Activated naive CD8-positive, alpha-beta T cell treated with anti-CD3 and anti-CD28 coated beads, Interleukin-2, amount 10 ng/mL, durations not matched to agents 7 days and 5 days (primary cell): ENCODE measurements at regions not wholly inside any gene's neighbourhood (a gene's known extent, or its start where the extent isn't known, plus 50 kb on each side); places are given as distances from the start of the nearest gene placed in this dataset.

Source experiments
- ATAC-seq: fragments of 150-1000 bp; cut with Tn5 transposase; one replicate; pipeline ENCODE4 v1.10.0; 2021; ENCODE audit warnings: low read depth, moderate library complexity
- POLR2A ChIA-PET: fragments of 350-600 bp; sonication (Branson Sonifier 250); formaldehyde crosslinking; loops from one replicate; lab custom pipeline; 2021; ENCODE audit warnings: antibody characterized with exemption; lab: Charles Lee
- DNase-seq: peaks from one replicate; pipeline ENCODE4 v3.0.0; 2021
- H3K27ac Mint-ChIP-seq: one replicate; pipeline ENCODE4 v1.8.0; 2022; ENCODE audit warnings: mild to moderate bottlenecking, mixed read lengths
- H3K27me3 Mint-ChIP-seq: one replicate; pipeline ENCODE4 v1.8.0; 2022; ENCODE audit warnings: mild to moderate bottlenecking, moderate library complexity, mixed read lengths
- H3K36me3 Mint-ChIP-seq: one replicate; pipeline ENCODE4 v1.8.0; 2021; ENCODE audit warnings: mild to moderate bottlenecking, mixed read lengths
- H3K4me1 Mint-ChIP-seq: one replicate; pipeline ENCODE4 v1.8.0; 2021; ENCODE audit warnings: mixed read lengths
- H3K4me3 Mint-ChIP-seq: one replicate; pipeline ENCODE4 v1.8.0; 2022; ENCODE audit warnings: mild to moderate bottlenecking, moderate library complexity, mixed read lengths
- H3K9me3 Mint-ChIP-seq: one replicate; pipeline ENCODE4 v1.8.0; 2021; ENCODE audit warnings: mixed read lengths

- Mint-ChIP-seq H3K4me1 (no peaks in the 10 kb centered on the region), H3K27ac (no peak overlapping the region), H3K4me3 (no peak overlapping the region), H3K27me3 (no peaks in the 10 kb centered on the region), H3K9me3 (peaks cover 2% of the 10 kb centered on the region), H3K36me3 (peaks cover 2% of the 10 kb centered on the region)
- POLR2A ChIA-PET = no interaction called here
- ATAC-seq (no peak), DNase-seq (no peak)
Observed at GRCh38 chr22:47678048-47678447, 915.6 kb downstream of the TBC1D22A start.

GRCh38 chr22:47676685-47677084 is 914.2 kb downstream of the TBC1D22A start:
- Mint-ChIP-seq H3K4me3 (no peak overlapping the region), H3K4me1 (no peaks in the 10 kb centered on the region), H3K27me3 (no peaks in the 10 kb centered on the region), H3K36me3 (peaks cover 2% of the 10 kb centered on the region), H3K9me3 (peaks cover 2% of the 10 kb centered on the region), H3K27ac (no peak overlapping the region)
- ATAC-seq (no peak), DNase-seq (no peak)
- POLR2A ChIA-PET = no interaction called here

- Mint-ChIP-seq H3K4me3 (no peak overlapping the region), H3K27me3 (no peaks in the 10 kb centered on the region), H3K27ac (no peak overlapping the region), H3K36me3 (no peaks in the 10 kb centered on the region), H3K4me1 (no peaks in the 10 kb centered on the region), H3K9me3 (peaks cover 4% of the 10 kb centered on the region)
- DNase-seq = no peak
- no peak for ATAC-seq
- POLR2A ChIA-PET = no interaction called here
Observed at GRCh38 chr22:47674600-47674999, 912.1 kb downstream of the TBC1D22A start.

GRCh38 chr22:47673557-47673956 is 911.1 kb downstream of the TBC1D22A start:
- no peaks in the 10 kb centered on the region for H3K4me1 Mint-ChIP-seq
- H3K27ac Mint-ChIP-seq = no peak overlapping the region
- POLR2A ChIA-PET = no interaction called here
- ATAC-seq = no peak
- H3K9me3 Mint-ChIP-seq = peaks cover 4% of the 10 kb centered on the region
- no peak overlapping the region for H3K4me3 Mint-ChIP-seq
- H3K36me3 Mint-ChIP-seq = no peaks in the 10 kb centered on the region
- DNase-seq = no peak
- H3K27me3 Mint-ChIP-seq = no peaks in the 10 kb centered on the region

- no peak overlapping the region for H3K27ac Mint-ChIP-seq
- POLR2A ChIA-PET = no interaction called here
- DNase-seq = no peak
Observed at GRCh38 chr22:47672526-47672925, 910.1 kb downstream of the TBC1D22A start.

GRCh38 chr22:47665151-47665550 is 902.7 kb downstream of the TBC1D22A start:
- no peak overlapping the region for H3K27ac Mint-ChIP-seq
- ATAC-seq (no peak), DNase-seq (no peak)
- no peak overlapping the region for H3K4me3 Mint-ChIP-seq
- H3K4me1 Mint-ChIP-seq = no peaks in the 10 kb centered on the region
- H3K27me3 Mint-ChIP-seq = no peaks in the 10 kb centered on the region
- no peaks in the 10 kb centered on the region for H3K36me3 Mint-ChIP-seq
- POLR2A ChIA-PET = no interaction called here
- peaks cover 8% of the 10 kb centered on the region for H3K9me3 Mint-ChIP-seq

More at GRCh38 chr22:47672526-47672925, 910.1 kb downstream of the TBC1D22A start:
- H3K4me3 Mint-ChIP-seq = no peak overlapping the region
- no peak for ATAC-seq
- no peaks in the 10 kb centered on the region for H3K4me1 Mint-ChIP-seq
- no peaks in the 10 kb centered on the region for H3K27me3 Mint-ChIP-seq
- no peaks in the 10 kb centered on the region for H3K36me3 Mint-ChIP-seq
- H3K9me3 Mint-ChIP-seq = peaks cover 4% of the 10 kb centered on the region

GRCh38 chr22:47663615-47664605 is 901.5 kb downstream of the TBC1D22A start:
- ATAC-seq = no peak
- no peak overlapping the region for H3K4me3 Mint-ChIP-seq

GRCh38 chr22:47659467-47660223 is 897.2 kb downstream of the TBC1D22A start:
- peaks cover 3% of the 10 kb centered on the region for H3K9me3 Mint-ChIP-seq
- H3K27ac Mint-ChIP-seq = no peak overlapping the region
- POLR2A ChIA-PET = no interaction called here
- H3K4me1 Mint-ChIP-seq = no peaks in the 10 kb centered on the region
- H3K36me3 Mint-ChIP-seq = no peaks in the 10 kb centered on the region
- no peak overlapping the region for H3K4me3 Mint-ChIP-seq
- no peak for ATAC-seq
- DNase-seq = no peak
- H3K27me3 Mint-ChIP-seq = no peaks in the 10 kb centered on the region

More at GRCh38 chr22:47663615-47664605, 901.5 kb downstream of the TBC1D22A start:
- POLR2A ChIA-PET = no interaction called here
- no peak for DNase-seq
- no peaks in the 10 kb centered on the region for H3K36me3 Mint-ChIP-seq
- no peak overlapping the region for H3K27ac Mint-ChIP-seq
- peaks cover 5% of the 10 kb centered on the region for H3K9me3 Mint-ChIP-seq
- H3K4me1 Mint-ChIP-seq = no peaks in the 10 kb centered on the region
- no peaks in the 10 kb centered on the region for H3K27me3 Mint-ChIP-seq

- Mint-ChIP-seq H3K27ac (no peak overlapping the region), H3K9me3 (peaks cover 4% of the 10 kb centered on the region), H3K27me3 (no peaks in the 10 kb centered on the region), H3K36me3 (no peaks in the 10 kb centered on the region), H3K4me1 (no peaks in the 10 kb centered on the region), H3K4me3 (no peak overlapping the region)
- ATAC-seq = no peak
- no peak for DNase-seq
- POLR2A ChIA-PET = no interaction called here
Observed at GRCh38 chr22:47658182-47658581, 895.7 kb downstream of the TBC1D22A start.

GRCh38 chr22:47657224-47657623 is 894.8 kb downstream of the TBC1D22A start:
- Mint-ChIP-seq H3K27me3 (no peaks in the 10 kb centered on the region), H3K4me1 (no peaks in the 10 kb centered on the region), H3K9me3 (peaks cover 4% of the 10 kb centered on the region), H3K36me3 (no peaks in the 10 kb centered on the region), H3K4me3 (no peak overlapping the region), H3K27ac (no peak overlapping the region)
- POLR2A ChIA-PET = no interaction called here
- DNase-seq = no peak
- no peak for ATAC-seq

GRCh38 chr22:47656806-47657205 is 894.4 kb downstream of the TBC1D22A start:
- Mint-ChIP-seq H3K27ac (no peak overlapping the region), H3K4me1 (no peaks in the 10 kb centered on the region), H3K36me3 (no peaks in the 10 kb centered on the region), H3K4me3 (no peak overlapping the region), H3K27me3 (no peaks in the 10 kb centered on the region), H3K9me3 (peaks cover 4% of the 10 kb centered on the region)
- POLR2A ChIA-PET = no interaction called here
- DNase-seq = no peak
- no peak for ATAC-seq

GRCh38 chr22:47655930-47656329 is 893.5 kb downstream of the TBC1D22A start:
- Mint-ChIP-seq H3K27ac (no peak overlapping the region), H3K4me3 (no peak overlapping the region), H3K4me1 (no peaks in the 10 kb centered on the region), H3K27me3 (no peaks in the 10 kb centered on the region), H3K36me3 (no peaks in the 10 kb centered on the region), H3K9me3 (peaks cover 4% of the 10 kb centered on the region)
- POLR2A ChIA-PET = no interaction called here
- ATAC-seq = no peak
- no peak for DNase-seq

- H3K9me3 Mint-ChIP-seq = peaks cover 4% of the 10 kb centered on the region
- ATAC-seq = no peak
- no peaks in the 10 kb centered on the region for H3K36me3 Mint-ChIP-seq
- H3K4me3 Mint-ChIP-seq = no peak overlapping the region
- no peak for DNase-seq
- H3K27ac Mint-ChIP-seq = no peak overlapping the region
- no peaks in the 10 kb centered on the region for H3K4me1 Mint-ChIP-seq
- POLR2A ChIA-PET = no interaction called here
- no peaks in the 10 kb centered on the region for H3K27me3 Mint-ChIP-seq
Observed at GRCh38 chr22:47654922-47655491, 892.6 kb downstream of the TBC1D22A start.
